ENCODE measurements at regions not wholly inside any gene's neighbourhood (a gene's known extent, or its start where the extent isn't known, plus 50 kb on each side); places are given as distances from the start of the nearest gene placed in this dataset.

- H3K36me3 ChIP-seq (ENCODE audit: insufficient read depth, low read length), result no peaks in the 10 kb centered on the region
- no peak overlapping the region for H3K9ac ChIP-seq (ENCODE audit: low read length)
- H3K4me3 ChIP-seq (ENCODE audit: low read depth in 1 of 2, low read length in 2 of 2), result no peak overlapping the region
- H3K9me3 ChIP-seq (ENCODE audit: low read length), result no peaks in the 10 kb centered on the region
- no peak overlapping the region for H3K27ac ChIP-seq (ENCODE audit: low read depth, low read length)
- no peaks in the 10 kb centered on the region for H3K4me1 ChIP-seq (ENCODE audit: insufficient read depth, low read length)
- H3K27me3 ChIP-seq (ENCODE audit: control insufficient read depth in 1 of 2, insufficient read depth in 2 of 2, low read length in 2 of 2), result no peaks in the 10 kb centered on the region
These were observed 93.1 kb upstream of the TMEM45B start for GRCh38 chr11:129722529-129722928.

- no peaks in the 10 kb centered on the region for H3K36me3 ChIP-seq (ENCODE audit: insufficient read depth, low read length)
- H3K9me3 ChIP-seq (ENCODE audit: low read length), result no peaks in the 10 kb centered on the region
- no peak overlapping the region for H3K4me3 ChIP-seq (ENCODE audit: low read depth in 1 of 2, low read length in 2 of 2)
- no peak overlapping the region for H3K27ac ChIP-seq (ENCODE audit: low read depth, low read length)
- H3K27me3 ChIP-seq (ENCODE audit: control insufficient read depth in 1 of 2, insufficient read depth in 2 of 2, low read length in 2 of 2), result no peaks in the 10 kb centered on the region
- no peaks in the 10 kb centered on the region for H3K4me1 ChIP-seq (ENCODE audit: insufficient read depth, low read length)
- H3K9ac ChIP-seq (ENCODE audit: low read length), result no peak overlapping the region
These were observed 92.4 kb upstream of the TMEM45B start for GRCh38 chr11:129723146-129723760.

GRCh38 chr11:129723761-129724162, 91.9 kb upstream of the TMEM45B start:
- H3K36me3 ChIP-seq (ENCODE audit: insufficient read depth, low read length), result no peaks in the 10 kb centered on the region
- H3K27ac ChIP-seq (ENCODE audit: low read depth, low read length), result no peak overlapping the region
- no peaks in the 10 kb centered on the region for H3K27me3 ChIP-seq (ENCODE audit: control insufficient read depth in 1 of 2, insufficient read depth in 2 of 2, low read length in 2 of 2)
- no peak overlapping the region for H3K4me3 ChIP-seq (ENCODE audit: low read depth in 1 of 2, low read length in 2 of 2)
- H3K9me3 ChIP-seq (ENCODE audit: low read length), result no peaks in the 10 kb centered on the region
- no peak overlapping the region for H3K9ac ChIP-seq (ENCODE audit: low read length)
- H3K4me1 ChIP-seq (ENCODE audit: insufficient read depth, low read length), result no peaks in the 10 kb centered on the region

- H3K4me3 ChIP-seq (ENCODE audit: low read depth in 1 of 2, low read length in 2 of 2), result no peak overlapping the region
- H3K9me3 ChIP-seq (ENCODE audit: low read length), result no peaks in the 10 kb centered on the region
- no peaks in the 10 kb centered on the region for H3K4me1 ChIP-seq (ENCODE audit: insufficient read depth, low read length)
- H3K27ac ChIP-seq (ENCODE audit: low read depth, low read length), result no peak overlapping the region
- H3K9ac ChIP-seq (ENCODE audit: low read length), result no peak overlapping the region
- no peaks in the 10 kb centered on the region for H3K36me3 ChIP-seq (ENCODE audit: insufficient read depth, low read length)
- H3K27me3 ChIP-seq (ENCODE audit: control insufficient read depth in 1 of 2, insufficient read depth in 2 of 2, low read length in 2 of 2), result no peaks in the 10 kb centered on the region
These were observed 90.8 kb upstream of the TMEM45B start for GRCh38 chr11:129724866-129725265.

- Histone ChIP-seq H3K27ac (ENCODE audit: low read depth, low read length) (no peak overlapping the region), H3K4me3 (ENCODE audit: low read depth in 1 of 2, low read length in 2 of 2) (no peak overlapping the region), H3K36me3 (ENCODE audit: insufficient read depth, low read length) (no peaks in the 10 kb centered on the region), H3K27me3 (ENCODE audit: control insufficient read depth in 1 of 2, insufficient read depth in 2 of 2, low read length in 2 of 2) (no peaks in the 10 kb centered on the region), H3K4me1 (ENCODE audit: insufficient read depth, low read length) (no peaks in the 10 kb centered on the region), H3K9me3 (ENCODE audit: low read length) (no peaks in the 10 kb centered on the region), H3K9ac (ENCODE audit: low read length) (no peak overlapping the region)
These were observed 89.5 kb upstream of the TMEM45B start for GRCh38 chr11:129726179-129726578.

- no peak overlapping the region for H3K4me3 ChIP-seq (ENCODE audit: low read depth in 1 of 2, low read length in 2 of 2)
- H3K27me3 ChIP-seq (ENCODE audit: control insufficient read depth in 1 of 2, insufficient read depth in 2 of 2, low read length in 2 of 2), result no peaks in the 10 kb centered on the region
- H3K36me3 ChIP-seq (ENCODE audit: insufficient read depth, low read length), result no peaks in the 10 kb centered on the region
- no peaks in the 10 kb centered on the region for H3K9me3 ChIP-seq (ENCODE audit: low read length)
- H3K4me1 ChIP-seq (ENCODE audit: insufficient read depth, low read length), result no peaks in the 10 kb centered on the region
- no peak overlapping the region for H3K9ac ChIP-seq (ENCODE audit: low read length)
- no peak overlapping the region for H3K27ac ChIP-seq (ENCODE audit: low read depth, low read length)
These were observed 87.1 kb upstream of the TMEM45B start for GRCh38 chr11:129728581-129728980.

- no peak overlapping the region for H3K27ac ChIP-seq (ENCODE audit: low read depth, low read length)
- no peaks in the 10 kb centered on the region for H3K36me3 ChIP-seq (ENCODE audit: insufficient read depth, low read length)
- no peaks in the 10 kb centered on the region for H3K27me3 ChIP-seq (ENCODE audit: control insufficient read depth in 1 of 2, insufficient read depth in 2 of 2, low read length in 2 of 2)
- no peaks in the 10 kb centered on the region for H3K4me1 ChIP-seq (ENCODE audit: insufficient read depth, low read length)
- no peak overlapping the region for H3K4me3 ChIP-seq (ENCODE audit: low read depth in 1 of 2, low read length in 2 of 2)
- no peak overlapping the region for H3K9ac ChIP-seq (ENCODE audit: low read length)
- no peaks in the 10 kb centered on the region for H3K9me3 ChIP-seq (ENCODE audit: low read length)
These were observed 86.4 kb upstream of the TMEM45B start for GRCh38 chr11:129729216-129729615.

GRCh38 chr11:129729823-129730222, 85.8 kb upstream of the TMEM45B start:
- no peaks in the 10 kb centered on the region for H3K4me1 ChIP-seq (ENCODE audit: insufficient read depth, low read length)
- H3K27ac ChIP-seq (ENCODE audit: low read depth, low read length), result no peak overlapping the region
- no peaks in the 10 kb centered on the region for H3K9me3 ChIP-seq (ENCODE audit: low read length)
- no peak overlapping the region for H3K4me3 ChIP-seq (ENCODE audit: low read depth in 1 of 2, low read length in 2 of 2)
- no peaks in the 10 kb centered on the region for H3K36me3 ChIP-seq (ENCODE audit: insufficient read depth, low read length)
- no peak overlapping the region for H3K9ac ChIP-seq (ENCODE audit: low read length)
- no peaks in the 10 kb centered on the region for H3K27me3 ChIP-seq (ENCODE audit: control insufficient read depth in 1 of 2, insufficient read depth in 2 of 2, low read length in 2 of 2)

- H3K27me3 ChIP-seq (ENCODE audit: control insufficient read depth in 1 of 2, insufficient read depth in 2 of 2, low read length in 2 of 2), result no peaks in the 10 kb centered on the region
- no peaks in the 10 kb centered on the region for H3K4me1 ChIP-seq (ENCODE audit: insufficient read depth, low read length)
- no peaks in the 10 kb centered on the region for H3K36me3 ChIP-seq (ENCODE audit: insufficient read depth, low read length)
- no peak overlapping the region for H3K4me3 ChIP-seq (ENCODE audit: low read depth in 1 of 2, low read length in 2 of 2)
- no peak overlapping the region for H3K27ac ChIP-seq (ENCODE audit: low read depth, low read length)
- no peaks in the 10 kb centered on the region for H3K9me3 ChIP-seq (ENCODE audit: low read length)
- H3K9ac ChIP-seq (ENCODE audit: low read length), result no peak overlapping the region
These were observed 84.3 kb upstream of the TMEM45B start for GRCh38 chr11:129731316-129731715.

- Histone ChIP-seq H3K4me1 (ENCODE audit: insufficient read depth, low read length) (no peaks in the 10 kb centered on the region), H3K27me3 (ENCODE audit: control insufficient read depth in 1 of 2, insufficient read depth in 2 of 2, low read length in 2 of 2) (no peaks in the 10 kb centered on the region), H3K36me3 (ENCODE audit: insufficient read depth, low read length) (no peaks in the 10 kb centered on the region), H3K4me3 (ENCODE audit: low read depth in 1 of 2, low read length in 2 of 2) (no peak overlapping the region), H3K9me3 (ENCODE audit: low read length) (no peaks in the 10 kb centered on the region), H3K9ac (ENCODE audit: low read length) (no peak overlapping the region), H3K27ac (ENCODE audit: low read depth, low read length) (no peak overlapping the region)
These were observed 82.7 kb upstream of the TMEM45B start for GRCh38 chr11:129732941-129733340.

GRCh38 chr11:129733384-129733783, 82.3 kb upstream of the TMEM45B start:
- H3K27me3 ChIP-seq (ENCODE audit: control insufficient read depth in 1 of 2, insufficient read depth in 2 of 2, low read length in 2 of 2), result no peaks in the 10 kb centered on the region
- H3K27ac ChIP-seq (ENCODE audit: low read depth, low read length), result no peak overlapping the region
- H3K4me1 ChIP-seq (ENCODE audit: insufficient read depth, low read length), result no peaks in the 10 kb centered on the region
- no peak overlapping the region for H3K4me3 ChIP-seq (ENCODE audit: low read depth in 1 of 2, low read length in 2 of 2)
- H3K9me3 ChIP-seq (ENCODE audit: low read length), result no peaks in the 10 kb centered on the region
- H3K9ac ChIP-seq (ENCODE audit: low read length), result no peak overlapping the region
- H3K36me3 ChIP-seq (ENCODE audit: insufficient read depth, low read length), result no peaks in the 10 kb centered on the region

- no peaks in the 10 kb centered on the region for H3K36me3 ChIP-seq (ENCODE audit: insufficient read depth, low read length)
These were observed 81.7 kb upstream of the TMEM45B start for GRCh38 chr11:129733981-129734380.

More at GRCh38 chr11:129733981-129734380, 81.7 kb upstream of the TMEM45B start:
- Histone ChIP-seq H3K27ac (ENCODE audit: low read depth, low read length) (no peak overlapping the region), H3K27me3 (ENCODE audit: control insufficient read depth in 1 of 2, insufficient read depth in 2 of 2, low read length in 2 of 2) (no peaks in the 10 kb centered on the region), H3K4me1 (ENCODE audit: insufficient read depth, low read length) (no peaks in the 10 kb centered on the region), H3K4me3 (ENCODE audit: low read depth in 1 of 2, low read length in 2 of 2) (no peak overlapping the region), H3K9ac (ENCODE audit: low read length) (no peak overlapping the region), H3K9me3 (ENCODE audit: low read length) (no peaks in the 10 kb centered on the region)

All from muscle layer of colon (tissue), 2 donors.